ENCODE measurements at regions not wholly inside any gene's neighbourhood (a gene's known extent, or its start where the extent isn't known, plus 50 kb on each side); places are given as distances from the start of the nearest gene placed in this dataset.
"Not testable (repeated sequence)": the region's sequence is repeated elsewhere in the genome, so short reads cannot be mapped to it uniquely, and the experiment has no call there.

DNA sequence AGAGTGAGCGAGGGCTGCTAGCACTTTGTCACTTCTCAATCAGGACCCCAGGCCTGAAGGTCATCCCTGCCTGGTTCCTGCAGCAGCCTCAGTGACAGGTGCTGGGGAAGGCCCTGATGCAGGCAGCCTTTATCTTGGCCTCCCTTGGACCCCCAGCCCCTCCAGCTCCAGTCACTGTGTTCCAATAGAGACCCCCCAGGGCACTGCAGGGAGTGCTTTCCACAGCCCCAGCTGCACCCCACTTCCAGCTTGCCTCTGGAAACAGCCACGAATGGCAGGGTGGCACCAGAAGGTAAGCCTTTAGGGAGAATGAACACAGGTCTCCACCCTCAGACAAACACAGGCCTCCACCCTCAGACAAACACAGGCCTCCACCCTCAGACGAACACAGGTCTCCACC, 241.6 kb upstream of the SGCG start:
- no peak for DNase-seq (ENCODE audit: low read depth in 2 of 2)
- H3K27ac ChIP-seq (ENCODE audit: insufficient read depth, low read length): no peak overlapping the region
- TF ChIP-seq, protein P1, sequence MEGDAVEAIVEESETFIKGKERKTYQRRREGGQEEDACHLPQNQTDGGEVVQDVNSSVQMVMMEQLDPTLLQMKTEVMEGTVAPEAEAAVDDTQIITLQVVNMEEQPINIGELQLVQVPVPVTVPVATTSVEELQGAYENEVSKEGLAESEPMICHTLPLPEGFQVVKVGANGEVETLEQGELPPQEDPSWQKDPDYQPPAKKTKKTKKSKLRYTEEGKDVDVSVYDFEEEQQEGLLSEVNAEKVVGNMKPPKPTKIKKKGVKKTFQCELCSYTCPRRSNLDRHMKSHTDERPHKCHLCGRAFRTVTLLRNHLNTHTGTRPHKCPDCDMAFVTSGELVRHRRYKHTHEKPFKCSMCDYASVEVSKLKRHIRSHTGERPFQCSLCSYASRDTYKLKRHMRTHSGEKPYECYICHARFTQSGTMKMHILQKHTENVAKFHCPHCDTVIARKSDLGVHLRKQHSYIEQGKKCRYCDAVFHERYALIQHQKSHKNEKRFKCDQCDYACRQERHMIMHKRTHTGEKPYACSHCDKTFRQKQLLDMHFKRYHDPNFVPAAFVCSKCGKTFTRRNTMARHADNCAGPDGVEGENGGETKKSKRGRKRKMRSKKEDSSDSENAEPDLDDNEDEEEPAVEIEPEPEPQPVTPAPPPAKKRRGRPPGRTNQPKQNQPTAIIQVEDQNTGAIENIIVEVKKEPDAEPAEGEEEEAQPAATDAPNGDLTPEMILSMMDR (conservative IDR thresholded peaks at IDR 0.05 in 1 of 2, IDR thresholded peaks at IDR 0.05 in 1 of 2; ENCODE audit: low read depth in 1 of 2, low read length in 2 of 2): no peak
- no peak for TF ChIP-seq EZH2 (IDR thresholded peaks at IDR 0.05; ENCODE audit: low read length, missing control alignments)
- H3K9me3 ChIP-seq (ENCODE audit: control insufficient read depth, insufficient read depth, low read depth, low read length): no peaks in the 10 kb centered on the region
- no peak overlapping the region for H3K4me2 ChIP-seq (ENCODE audit: extremely low read depth, insufficient read depth, low read length)
- no peak overlapping the region for H2AFZ ChIP-seq (ENCODE audit: low read length)
- no peaks in the 10 kb centered on the region for H3K79me2 ChIP-seq (ENCODE audit: control insufficient read depth, insufficient read depth, low read length)
- H3K4me1 ChIP-seq (ENCODE audit: control insufficient read depth, extremely low read depth, insufficient read depth, low read length): no peaks in the 10 kb centered on the region
- H3K9ac ChIP-seq (ENCODE audit: insufficient read depth, low read length): no peak overlapping the region
- H3K4me3 ChIP-seq (replicated peaks in 1 of 4; ENCODE audit: control extremely low read depth in 1 of 4, insufficient read depth in 1 of 4, low read depth in 3 of 4, low read length in 4 of 4): no peak overlapping the region
- H3K27me3 ChIP-seq (ENCODE audit: control insufficient read depth, insufficient read depth, low read length): no peaks in the 10 kb centered on the region
- no peaks in the 10 kb centered on the region for H3K36me3 ChIP-seq (ENCODE audit: control insufficient read depth, insufficient read depth, low read length)
- no peaks in the 10 kb centered on the region for H4K20me1 ChIP-seq (ENCODE audit: control insufficient read depth, extremely low read depth, insufficient read depth, low read length)

DNA sequence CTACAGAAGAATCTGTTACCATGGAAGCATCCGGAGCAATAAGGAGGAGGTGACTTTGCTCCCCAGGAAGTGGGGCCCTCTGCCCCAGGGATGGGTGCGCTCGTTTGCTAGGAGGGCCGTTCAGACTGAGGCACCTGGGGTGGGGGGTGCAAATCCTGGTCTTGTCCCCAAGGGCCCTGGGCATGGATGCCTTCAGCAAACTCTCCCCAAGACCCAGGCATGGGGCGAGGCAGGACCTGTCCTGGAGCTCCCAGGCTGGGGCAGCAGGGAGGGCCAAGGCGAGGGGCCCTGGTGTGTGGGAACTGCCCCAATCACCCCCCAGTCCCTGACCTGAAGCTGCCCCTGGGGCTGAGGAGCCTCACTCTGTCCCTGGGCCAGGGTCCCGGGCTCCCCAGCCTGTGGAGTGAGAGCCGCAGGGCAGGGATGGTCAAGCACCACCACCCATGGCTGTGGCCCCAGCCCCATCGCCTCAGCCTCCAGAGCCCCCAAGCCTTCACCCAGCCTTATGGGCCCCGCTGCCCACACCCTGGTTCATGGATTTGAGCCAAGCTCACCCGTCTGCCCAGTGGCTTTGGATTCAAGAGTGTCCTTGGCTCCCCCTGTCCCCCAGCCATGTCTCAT, 240.6 kb upstream of the SGCG start:
- no peaks in the 10 kb centered on the region for H3K27me3 ChIP-seq (ENCODE audit: control insufficient read depth, insufficient read depth, low read length)
- H3K79me2 ChIP-seq (ENCODE audit: control insufficient read depth, insufficient read depth, low read length): no peaks in the 10 kb centered on the region
- H3K9ac ChIP-seq (ENCODE audit: insufficient read depth, low read length): no peak overlapping the region
- no peaks in the 10 kb centered on the region for H4K20me1 ChIP-seq (ENCODE audit: control insufficient read depth, extremely low read depth, insufficient read depth, low read length)
- TF ChIP-seq EZH2 (IDR thresholded peaks at IDR 0.05; ENCODE audit: low read length, missing control alignments): no peak
- TF ChIP-seq, protein P1 (conservative IDR thresholded peaks at IDR 0.05 in 1 of 2, IDR thresholded peaks at IDR 0.05 in 1 of 2; ENCODE audit: low read depth in 1 of 2, low read length in 2 of 2): no peak
- no peaks in the 10 kb centered on the region for H3K4me1 ChIP-seq (ENCODE audit: control insufficient read depth, extremely low read depth, insufficient read depth, low read length)
- H3K27ac ChIP-seq (ENCODE audit: insufficient read depth, low read length): no peak overlapping the region
- no peak overlapping the region for H2AFZ ChIP-seq (ENCODE audit: low read length)
- no peaks in the 10 kb centered on the region for H3K9me3 ChIP-seq (ENCODE audit: control insufficient read depth, insufficient read depth, low read depth, low read length)
- H3K4me3 ChIP-seq (replicated peaks in 1 of 4; ENCODE audit: control extremely low read depth in 1 of 4, insufficient read depth in 1 of 4, low read depth in 3 of 4, low read length in 4 of 4): no peak overlapping the region
- H3K36me3 ChIP-seq (ENCODE audit: control insufficient read depth, insufficient read depth, low read length): no peaks in the 10 kb centered on the region
- no peak for DNase-seq (ENCODE audit: low read depth in 2 of 2)
- no peak overlapping the region for H3K4me2 ChIP-seq (ENCODE audit: extremely low read depth, insufficient read depth, low read length)

DNA sequence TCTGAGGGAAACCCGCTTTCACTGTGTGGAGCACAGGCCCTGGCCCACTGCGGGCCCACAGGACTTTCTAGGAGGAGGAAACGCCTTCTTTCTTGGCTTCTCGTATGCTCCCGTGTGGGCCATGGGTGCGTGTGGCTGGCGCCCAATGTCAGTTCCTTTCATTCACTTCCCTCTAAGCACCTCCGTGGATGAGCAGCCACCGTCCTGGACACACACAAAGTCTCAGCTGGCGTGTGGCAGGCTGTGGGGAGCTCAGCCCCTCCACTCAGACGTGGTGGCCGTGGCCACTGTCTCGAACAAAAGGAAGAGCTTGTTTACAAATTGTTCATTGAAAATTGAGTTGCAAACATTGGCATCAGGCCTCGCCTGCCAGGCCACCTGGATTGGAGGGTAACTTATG, 240.0 kb upstream of the SGCG start:
- TF ChIP-seq, protein P1 (conservative IDR thresholded peaks at IDR 0.05 in 1 of 2, IDR thresholded peaks at IDR 0.05 in 1 of 2; ENCODE audit: low read depth in 1 of 2, low read length in 2 of 2): no peak
- TF ChIP-seq EZH2 (IDR thresholded peaks at IDR 0.05; ENCODE audit: low read length, missing control alignments): no peak

DNA sequence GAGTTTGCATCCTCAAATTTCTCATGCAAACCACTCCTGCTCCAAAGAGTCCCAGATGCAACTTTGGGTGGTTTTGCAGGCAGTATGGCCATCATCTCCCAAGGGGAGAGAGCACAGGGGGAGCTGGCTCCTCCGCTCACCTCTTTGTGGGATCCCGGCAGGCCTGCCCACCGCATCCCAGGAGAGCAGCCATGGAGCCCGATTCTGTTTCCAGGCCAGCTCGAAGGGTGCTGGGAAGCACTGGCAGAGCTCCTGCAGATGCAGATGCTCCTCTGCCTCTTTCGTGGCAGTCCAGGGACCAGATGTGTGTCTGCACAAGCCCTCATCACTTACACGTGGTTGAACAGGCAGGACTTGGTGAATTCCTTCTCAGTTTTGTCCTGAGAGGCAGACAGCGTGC, 239.3 kb upstream of the SGCG start:
- H3K9me3 ChIP-seq (ENCODE audit: control insufficient read depth, insufficient read depth, low read depth, low read length); H3K79me2 ChIP-seq (ENCODE audit: control insufficient read depth, insufficient read depth, low read length); H3K27ac ChIP-seq (ENCODE audit: insufficient read depth, low read length); H2AFZ ChIP-seq (ENCODE audit: low read length); DNase-seq (ENCODE audit: low read depth in 2 of 2); H3K4me2 ChIP-seq (ENCODE audit: extremely low read depth, insufficient read depth, low read length); H3K36me3 ChIP-seq (ENCODE audit: control insufficient read depth, insufficient read depth, low read length); H4K20me1 ChIP-seq (ENCODE audit: control insufficient read depth, extremely low read depth, insufficient read depth, low read length); H3K4me1 ChIP-seq (ENCODE audit: control insufficient read depth, extremely low read depth, insufficient read depth, low read length); H3K27me3 ChIP-seq (ENCODE audit: control insufficient read depth, insufficient read depth, low read length); H3K9ac ChIP-seq (ENCODE audit: insufficient read depth, low read length); H3K4me3 ChIP-seq (replicated peaks in 1 of 4; ENCODE audit: control extremely low read depth in 1 of 4, insufficient read depth in 1 of 4, low read depth in 3 of 4, low read length in 4 of 4): not testable (repeated sequence)

More for the DNA sequence above, 240.0 kb upstream of the SGCG start:
- H3K9me3 ChIP-seq (ENCODE audit: control insufficient read depth, insufficient read depth, low read depth, low read length): no peaks in the 10 kb centered on the region
- no peak overlapping the region for H2AFZ ChIP-seq (ENCODE audit: low read length)
- no peak overlapping the region for H3K9ac ChIP-seq (ENCODE audit: insufficient read depth, low read length)
- H3K4me3 ChIP-seq (replicated peaks in 1 of 4; ENCODE audit: control extremely low read depth in 1 of 4, insufficient read depth in 1 of 4, low read depth in 3 of 4, low read length in 4 of 4): no peak overlapping the region
- no peak overlapping the region for H3K27ac ChIP-seq (ENCODE audit: insufficient read depth, low read length)
- no peak overlapping the region for H3K4me2 ChIP-seq (ENCODE audit: extremely low read depth, insufficient read depth, low read length)
- no peaks in the 10 kb centered on the region for H3K79me2 ChIP-seq (ENCODE audit: control insufficient read depth, insufficient read depth, low read length)
- no peaks in the 10 kb centered on the region for H3K4me1 ChIP-seq (ENCODE audit: control insufficient read depth, extremely low read depth, insufficient read depth, low read length)
- no peak for DNase-seq (ENCODE audit: low read depth in 2 of 2)
- no peaks in the 10 kb centered on the region for H3K36me3 ChIP-seq (ENCODE audit: control insufficient read depth, insufficient read depth, low read length)
- H4K20me1 ChIP-seq (ENCODE audit: control insufficient read depth, extremely low read depth, insufficient read depth, low read length): no peaks in the 10 kb centered on the region
- no peaks in the 10 kb centered on the region for H3K27me3 ChIP-seq (ENCODE audit: control insufficient read depth, insufficient read depth, low read length)

DNA sequence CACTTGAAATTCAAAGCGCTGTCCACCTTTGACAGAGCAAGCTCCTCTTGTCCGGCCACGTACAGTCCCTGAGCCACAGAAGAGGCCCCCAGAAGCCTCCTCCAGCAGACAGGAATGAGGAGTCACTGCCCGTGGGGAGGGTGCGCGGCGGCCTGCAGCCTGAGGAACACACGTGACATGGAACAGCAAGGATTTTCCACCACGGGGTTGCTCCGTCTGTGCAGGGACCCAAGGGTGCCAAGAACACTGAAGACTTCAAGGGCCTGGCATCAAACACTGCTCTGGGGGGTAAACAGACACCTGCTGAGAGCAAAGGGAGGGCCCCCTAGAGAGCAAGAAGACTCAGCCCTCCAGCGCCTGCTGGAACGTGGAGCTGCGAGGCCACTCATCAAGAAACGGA, 237.9 kb upstream of the SGCG start:
- H3K4me1 ChIP-seq (ENCODE audit: control insufficient read depth, extremely low read depth, insufficient read depth, low read length); H3K9ac ChIP-seq (ENCODE audit: insufficient read depth, low read length); H3K4me2 ChIP-seq (ENCODE audit: extremely low read depth, insufficient read depth, low read length); H2AFZ ChIP-seq (ENCODE audit: low read length); H3K79me2 ChIP-seq (ENCODE audit: control insufficient read depth, insufficient read depth, low read length); H3K36me3 ChIP-seq (ENCODE audit: control insufficient read depth, insufficient read depth, low read length); H3K27me3 ChIP-seq (ENCODE audit: control insufficient read depth, insufficient read depth, low read length); H4K20me1 ChIP-seq (ENCODE audit: control insufficient read depth, extremely low read depth, insufficient read depth, low read length); H3K9me3 ChIP-seq (ENCODE audit: control insufficient read depth, insufficient read depth, low read depth, low read length); H3K27ac ChIP-seq (ENCODE audit: insufficient read depth, low read length); DNase-seq (ENCODE audit: low read depth in 2 of 2); H3K4me3 ChIP-seq (replicated peaks in 1 of 4; ENCODE audit: control extremely low read depth in 1 of 4, insufficient read depth in 1 of 4, low read depth in 3 of 4, low read length in 4 of 4): not testable (repeated sequence)
